Thoracic aorta (tissue), 2 donors: ENCODE measurements at regions not wholly inside any gene's neighbourhood (a gene's known extent, or its start where the extent isn't known, plus 50 kb on each side); places are given as distances from the start of the nearest gene placed in this dataset.

Experiments
- ATAC-seq: fragments of 150-250 bp; one replicate; pipeline ENCODE4 v1.8.0; 2017; ENCODE audit warnings: low read depth; ENCODE audit not compliant: insufficient number of reproducible peaks, low FRiP score
- DNase-seq: peaks from one replicate; pipeline ENCODE4 v3.0.0-alpha.2; 2020; ENCODE audit warnings: low spot score
- H3K27ac ChIP-seq, 2 donors: fragments of 200-600 bp; sonication (generic); 1 replicate in 1 of 2; 2 replicates in 1 of 2; pipeline ENCODE4 v1.5.1; 2016; ENCODE audit warnings: mild to moderate bottlenecking in 2 of 2, moderate library complexity in 2 of 2
- H3K27me3 ChIP-seq: fragments of 200-600 bp; sonication (generic); replicated peaks from 2 replicates; pipeline ENCODE4 v1.6.0; 2016; ENCODE audit warnings: mild to moderate bottlenecking; ENCODE audit not compliant: insufficient read depth
- H3K36me3 ChIP-seq: fragments of 200-600 bp; sonication (generic); one replicate; pipeline ENCODE4 v1.5.1; 2016
- H3K4me1 ChIP-seq, 2 donors: fragments of 200-600 bp; sonication (generic); 1 replicate in 1 of 2; 2 replicates in 1 of 2; pipeline versions ENCODE4 v1.5.1 to v1.6.0; 2016; ENCODE audit warnings: low read depth in 2 of 2, mild to moderate bottlenecking in 1 of 2; ENCODE audit not compliant: control insufficient read depth in 1 of 2
- H3K4me3 ChIP-seq: fragments of 200-600 bp; sonication (generic); 2 replicates; pipeline ENCODE4 v1.5.1; 2016; ENCODE audit warnings: mild to moderate bottlenecking
- H3K9me3 ChIP-seq: fragments of 200-600 bp; sonication (generic); 2 replicates; pipeline ENCODE4 v1.5.1; 2016
- TF ChIP-seq, protein P1 (sequence below): fragments of 200-600 bp; sonication (generic); IDR thresholded peaks from one replicate; pipeline ENCODE4 v1.5.1; 2019; ENCODE audit warnings: antibody characterized with exemption

DNA sequence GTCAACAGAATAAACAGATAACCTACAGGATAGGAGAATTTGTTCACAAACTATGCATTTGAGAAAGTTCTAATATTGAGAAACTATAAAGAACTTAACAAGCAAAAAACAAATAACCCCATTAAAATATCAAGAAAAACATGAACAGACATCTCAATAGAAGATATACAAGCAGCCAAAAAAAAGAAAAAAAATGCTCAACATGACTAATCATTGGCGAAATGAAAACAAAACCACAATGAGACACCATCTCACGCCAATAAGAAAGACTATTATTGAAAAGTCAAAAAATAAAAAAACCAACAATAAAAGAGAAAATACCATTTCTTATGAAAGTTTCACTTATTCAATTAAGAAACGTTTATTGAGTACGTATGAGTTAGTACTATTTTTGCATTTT lies 800.5 kb downstream of the CBLN2 start:
- Histone ChIP-seq H3K9me3 (no peaks in the 10 kb centered on the region), H3K4me1 (no peaks in the 10 kb centered on the region), H3K27me3 (no peaks in the 10 kb centered on the region), H3K27ac (no peak overlapping the region), H3K36me3 (no peaks in the 10 kb centered on the region), H3K4me3 (no peak overlapping the region)
- DNase-seq: no peak
- ATAC-seq: no peak
- TF ChIP-seq, protein P1, sequence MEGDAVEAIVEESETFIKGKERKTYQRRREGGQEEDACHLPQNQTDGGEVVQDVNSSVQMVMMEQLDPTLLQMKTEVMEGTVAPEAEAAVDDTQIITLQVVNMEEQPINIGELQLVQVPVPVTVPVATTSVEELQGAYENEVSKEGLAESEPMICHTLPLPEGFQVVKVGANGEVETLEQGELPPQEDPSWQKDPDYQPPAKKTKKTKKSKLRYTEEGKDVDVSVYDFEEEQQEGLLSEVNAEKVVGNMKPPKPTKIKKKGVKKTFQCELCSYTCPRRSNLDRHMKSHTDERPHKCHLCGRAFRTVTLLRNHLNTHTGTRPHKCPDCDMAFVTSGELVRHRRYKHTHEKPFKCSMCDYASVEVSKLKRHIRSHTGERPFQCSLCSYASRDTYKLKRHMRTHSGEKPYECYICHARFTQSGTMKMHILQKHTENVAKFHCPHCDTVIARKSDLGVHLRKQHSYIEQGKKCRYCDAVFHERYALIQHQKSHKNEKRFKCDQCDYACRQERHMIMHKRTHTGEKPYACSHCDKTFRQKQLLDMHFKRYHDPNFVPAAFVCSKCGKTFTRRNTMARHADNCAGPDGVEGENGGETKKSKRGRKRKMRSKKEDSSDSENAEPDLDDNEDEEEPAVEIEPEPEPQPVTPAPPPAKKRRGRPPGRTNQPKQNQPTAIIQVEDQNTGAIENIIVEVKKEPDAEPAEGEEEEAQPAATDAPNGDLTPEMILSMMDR: no peak

DNA sequence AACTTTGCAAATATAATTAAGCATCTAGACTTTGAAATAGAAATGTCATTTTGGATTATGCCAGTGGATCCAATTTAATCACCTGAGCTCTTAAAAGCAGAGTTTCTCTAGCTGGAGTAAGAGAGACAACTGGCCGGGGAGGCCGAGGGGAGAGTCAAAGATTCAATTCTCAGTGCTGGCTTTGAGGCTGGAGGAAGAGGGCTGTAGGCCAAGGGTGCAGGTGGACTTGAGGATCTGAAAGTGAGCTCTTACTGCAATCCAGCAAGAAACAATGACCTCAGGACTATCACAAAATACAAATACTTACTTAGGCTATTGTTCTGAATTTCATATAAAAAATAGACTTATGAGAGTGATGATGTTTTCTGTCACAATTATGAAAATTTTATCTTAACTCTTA lies 814.5 kb downstream of the CBLN2 start:
- no peak overlapping the region for H3K4me3 ChIP-seq
- no peak overlapping the region for H3K27ac ChIP-seq
- no peak for ATAC-seq
- no peaks in the 10 kb centered on the region for H3K4me1 ChIP-seq
- TF ChIP-seq, protein P1: no peak
- no peaks in the 10 kb centered on the region for H3K36me3 ChIP-seq
- no peaks in the 10 kb centered on the region for H3K27me3 ChIP-seq
- DNase-seq: no peak
- no peaks in the 10 kb centered on the region for H3K9me3 ChIP-seq

DNA sequence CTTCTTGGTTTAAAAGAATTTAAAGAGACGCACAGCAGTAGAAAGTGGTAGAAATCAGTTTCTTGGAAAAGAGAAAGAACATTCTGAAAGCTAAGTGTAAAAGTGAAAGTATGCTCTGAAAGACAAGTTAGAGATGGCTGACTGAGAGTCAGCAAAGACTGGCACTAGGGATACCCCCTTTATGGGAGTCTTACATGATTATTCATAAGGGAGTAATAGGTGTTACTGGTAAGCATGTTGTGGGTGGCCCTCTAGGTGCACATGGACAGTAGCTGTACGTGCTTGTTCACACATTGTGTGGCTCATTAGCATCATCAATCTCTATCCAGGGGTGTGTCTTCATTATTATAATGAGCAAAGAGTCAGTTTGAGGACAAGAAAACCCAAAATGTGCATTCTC lies 816.2 kb downstream of the CBLN2 start:
- TF ChIP-seq, protein P1: no peak
- no peak for DNase-seq
- no peaks in the 10 kb centered on the region for H3K27me3 ChIP-seq
- no peaks in the 10 kb centered on the region for H3K4me1 ChIP-seq
- no peaks in the 10 kb centered on the region for H3K36me3 ChIP-seq
- no peak overlapping the region for H3K4me3 ChIP-seq
- H3K9me3 ChIP-seq: no peaks in the 10 kb centered on the region
- no peak overlapping the region for H3K27ac ChIP-seq
- no peak for ATAC-seq

DNA sequence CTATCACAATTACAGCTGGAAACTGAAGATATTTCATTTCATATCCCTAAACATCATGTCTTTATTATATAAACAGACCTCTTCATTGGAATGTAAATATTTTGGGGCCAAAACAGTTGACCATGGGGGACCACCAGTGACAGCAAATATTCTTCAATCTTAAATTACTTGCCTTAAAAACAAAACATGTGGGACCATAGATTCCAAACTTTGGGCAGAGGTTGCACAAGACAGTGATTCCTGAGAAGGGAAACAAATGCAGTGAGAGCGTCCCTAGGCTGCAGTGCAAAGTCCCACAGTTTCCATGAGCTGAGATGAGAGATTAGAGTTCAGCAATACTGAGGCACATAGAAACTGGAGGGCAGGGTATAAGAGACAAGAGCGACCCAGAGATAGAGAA lies 818.9 kb downstream of the CBLN2 start:
- no peaks in the 10 kb centered on the region for H3K9me3 ChIP-seq
- no peak overlapping the region for H3K4me3 ChIP-seq
- H3K27ac ChIP-seq: no peak overlapping the region
- DNase-seq (no peak), ATAC-seq (no peak)
- H3K4me1 ChIP-seq: no peaks in the 10 kb centered on the region
- H3K36me3 ChIP-seq: no peaks in the 10 kb centered on the region
- TF ChIP-seq, protein P1: no peak
- H3K27me3 ChIP-seq: no peaks in the 10 kb centered on the region

DNA sequence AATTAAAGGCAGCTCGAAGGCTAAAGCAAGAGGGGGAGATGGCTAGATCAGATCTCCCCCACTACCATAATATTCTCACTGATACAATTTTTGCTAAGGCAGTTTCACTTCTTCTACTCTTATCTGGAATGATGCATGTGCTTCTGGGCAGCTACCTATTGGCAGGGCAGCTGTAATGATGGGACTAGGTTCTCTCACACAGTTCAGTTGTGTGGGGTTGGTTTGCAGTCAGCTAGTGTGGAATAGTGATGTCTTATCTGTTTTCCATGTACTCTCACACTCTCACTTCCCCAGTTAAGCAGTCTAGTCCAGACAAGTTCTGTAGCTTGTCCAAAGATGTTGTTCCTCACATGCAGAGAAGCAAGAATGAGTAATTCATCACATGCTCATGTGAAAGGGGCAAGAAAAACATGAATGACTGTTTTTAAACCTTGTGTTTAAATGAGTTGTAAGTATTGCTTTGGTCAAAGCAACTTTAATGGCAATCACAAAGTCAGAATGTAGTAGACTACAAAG lies 836.1 kb downstream of the CBLN2 start:
- no peak for ATAC-seq
- no peaks in the 10 kb centered on the region for H3K9me3 ChIP-seq
- no peak overlapping the region for H3K27ac ChIP-seq
- TF ChIP-seq, protein P1: no peak
- no peaks in the 10 kb centered on the region for H3K27me3 ChIP-seq
- DNase-seq: no peak
- H3K4me1 ChIP-seq: no peaks in the 10 kb centered on the region
- no peaks in the 10 kb centered on the region for H3K36me3 ChIP-seq
- no peak overlapping the region for H3K4me3 ChIP-seq
